ENCODE measurements at regions not wholly inside any gene's neighbourhood (a gene's known extent, or its start where the extent isn't known, plus 50 kb on each side); places are given as distances from the start of the nearest gene placed in this dataset.

DNA sequence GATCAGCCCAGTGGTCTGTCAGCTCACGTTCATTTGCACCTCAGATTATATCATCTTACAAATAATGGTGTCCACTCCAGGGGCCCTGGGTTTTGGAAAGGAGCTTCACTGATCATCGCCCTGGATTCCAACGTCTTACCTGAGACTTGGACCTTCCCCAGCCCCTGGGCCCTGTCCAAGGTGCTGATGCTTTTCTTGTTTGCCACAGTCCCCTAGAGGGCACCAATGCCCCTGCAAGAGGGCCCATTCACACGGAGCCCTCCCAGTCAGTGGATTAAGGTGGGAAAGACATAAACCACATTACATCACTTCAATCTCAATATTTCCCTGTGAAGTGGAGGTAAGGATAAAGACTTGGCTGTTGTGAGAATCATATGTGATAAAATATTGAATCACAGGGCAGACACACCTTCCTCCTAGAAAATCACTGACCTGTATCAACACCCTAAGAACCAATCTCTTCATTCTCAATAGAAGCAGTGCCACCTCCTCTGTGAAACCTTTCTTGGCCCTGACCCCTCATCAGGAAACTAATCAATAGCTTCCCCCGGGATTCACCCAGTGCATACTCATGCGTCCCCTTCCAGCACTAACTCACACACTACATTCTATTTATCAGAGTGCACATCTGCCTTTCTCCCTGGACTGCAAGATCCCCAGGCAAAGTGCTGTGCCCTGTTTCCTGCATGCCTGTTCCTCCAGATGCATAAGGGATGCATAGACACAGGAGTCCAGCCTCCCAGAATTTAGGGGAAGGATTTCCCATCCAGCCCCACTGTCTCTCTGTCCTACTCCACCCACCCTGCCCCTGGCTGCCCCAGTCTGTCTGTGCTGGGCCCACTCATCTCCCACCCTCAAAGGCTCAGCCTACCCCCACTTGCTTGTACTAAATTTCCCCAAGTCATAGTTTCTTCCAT lies 167.0 kb downstream of the BUD13 start (continued):
- TF ChIP-seq, protein P1, sequence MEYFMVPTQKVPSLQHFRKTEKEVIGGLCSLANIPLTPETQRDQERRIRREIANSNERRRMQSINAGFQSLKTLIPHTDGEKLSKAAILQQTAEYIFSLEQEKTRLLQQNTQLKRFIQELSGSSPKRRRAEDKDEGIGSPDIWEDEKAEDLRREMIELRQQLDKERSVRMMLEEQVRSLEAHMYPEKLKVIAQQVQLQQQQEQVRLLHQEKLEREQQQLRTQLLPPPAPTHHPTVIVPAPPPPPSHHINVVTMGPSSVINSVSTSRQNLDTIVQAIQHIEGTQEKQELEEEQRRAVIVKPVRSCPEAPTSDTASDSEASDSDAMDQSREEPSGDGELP (IDR thresholded peaks at IDR 0.05; ENCODE audit: borderline replicate concordance, low read depth): no peak
- TF ChIP-seq PTBP1 (IDR thresholded peaks at IDR 0.05; ENCODE audit: low read depth, low read length, poor library complexity, severe bottlenecking): no peak
- no peak for TF ChIP-seq CAMTA2 (CRISPR knock-in tag; IDR thresholded peaks at IDR 0.05; ENCODE audit: borderline replicate concordance)
- TF ChIP-seq, protein P2, sequence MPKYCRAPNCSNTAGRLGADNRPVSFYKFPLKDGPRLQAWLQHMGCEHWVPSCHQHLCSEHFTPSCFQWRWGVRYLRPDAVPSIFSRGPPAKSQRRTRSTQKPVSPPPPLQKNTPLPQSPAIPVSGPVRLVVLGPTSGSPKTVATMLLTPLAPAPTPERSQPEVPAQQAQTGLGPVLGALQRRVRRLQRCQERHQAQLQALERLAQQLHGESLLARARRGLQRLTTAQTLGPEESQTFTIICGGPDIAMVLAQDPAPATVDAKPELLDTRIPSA (CRISPR knock-in tag; IDR thresholded peaks at IDR 0.05; ENCODE audit: borderline replicate concordance): no peak
- TF ChIP-seq, protein P3, sequence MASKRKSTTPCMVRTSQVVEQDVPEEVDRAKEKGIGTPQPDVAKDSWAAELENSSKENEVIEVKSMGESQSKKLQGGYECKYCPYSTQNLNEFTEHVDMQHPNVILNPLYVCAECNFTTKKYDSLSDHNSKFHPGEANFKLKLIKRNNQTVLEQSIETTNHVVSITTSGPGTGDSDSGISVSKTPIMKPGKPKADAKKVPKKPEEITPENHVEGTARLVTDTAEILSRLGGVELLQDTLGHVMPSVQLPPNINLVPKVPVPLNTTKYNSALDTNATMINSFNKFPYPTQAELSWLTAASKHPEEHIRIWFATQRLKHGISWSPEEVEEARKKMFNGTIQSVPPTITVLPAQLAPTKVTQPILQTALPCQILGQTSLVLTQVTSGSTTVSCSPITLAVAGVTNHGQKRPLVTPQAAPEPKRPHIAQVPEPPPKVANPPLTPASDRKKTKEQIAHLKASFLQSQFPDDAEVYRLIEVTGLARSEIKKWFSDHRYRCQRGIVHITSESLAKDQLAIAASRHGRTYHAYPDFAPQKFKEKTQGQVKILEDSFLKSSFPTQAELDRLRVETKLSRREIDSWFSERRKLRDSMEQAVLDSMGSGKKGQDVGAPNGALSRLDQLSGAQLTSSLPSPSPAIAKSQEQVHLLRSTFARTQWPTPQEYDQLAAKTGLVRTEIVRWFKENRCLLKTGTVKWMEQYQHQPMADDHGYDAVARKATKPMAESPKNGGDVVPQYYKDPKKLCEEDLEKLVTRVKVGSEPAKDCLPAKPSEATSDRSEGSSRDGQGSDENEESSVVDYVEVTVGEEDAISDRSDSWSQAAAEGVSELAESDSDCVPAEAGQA (IDR thresholded peaks at IDR 0.05; ENCODE audit: low read depth): no peak
- TF ChIP-seq, protein P3 (CRISPR knock-in tag; IDR thresholded peaks at IDR 0.05; ENCODE audit: borderline replicate concordance): peak; percentile 91
- TF ChIP-seq, protein P4, sequence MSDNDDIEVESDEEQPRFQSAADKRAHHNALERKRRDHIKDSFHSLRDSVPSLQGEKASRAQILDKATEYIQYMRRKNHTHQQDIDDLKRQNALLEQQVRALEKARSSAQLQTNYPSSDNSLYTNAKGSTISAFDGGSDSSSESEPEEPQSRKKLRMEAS (IDR thresholded peaks at IDR 0.05): no peak
- TF ChIP-seq, protein P5, sequence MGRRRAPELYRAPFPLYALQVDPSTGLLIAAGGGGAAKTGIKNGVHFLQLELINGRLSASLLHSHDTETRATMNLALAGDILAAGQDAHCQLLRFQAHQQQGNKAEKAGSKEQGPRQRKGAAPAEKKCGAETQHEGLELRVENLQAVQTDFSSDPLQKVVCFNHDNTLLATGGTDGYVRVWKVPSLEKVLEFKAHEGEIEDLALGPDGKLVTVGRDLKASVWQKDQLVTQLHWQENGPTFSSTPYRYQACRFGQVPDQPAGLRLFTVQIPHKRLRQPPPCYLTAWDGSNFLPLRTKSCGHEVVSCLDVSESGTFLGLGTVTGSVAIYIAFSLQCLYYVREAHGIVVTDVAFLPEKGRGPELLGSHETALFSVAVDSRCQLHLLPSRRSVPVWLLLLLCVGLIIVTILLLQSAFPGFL (CRISPR knock-in tag; IDR thresholded peaks at IDR 0.05): no peak
- TF ChIP-seq, protein P6, sequence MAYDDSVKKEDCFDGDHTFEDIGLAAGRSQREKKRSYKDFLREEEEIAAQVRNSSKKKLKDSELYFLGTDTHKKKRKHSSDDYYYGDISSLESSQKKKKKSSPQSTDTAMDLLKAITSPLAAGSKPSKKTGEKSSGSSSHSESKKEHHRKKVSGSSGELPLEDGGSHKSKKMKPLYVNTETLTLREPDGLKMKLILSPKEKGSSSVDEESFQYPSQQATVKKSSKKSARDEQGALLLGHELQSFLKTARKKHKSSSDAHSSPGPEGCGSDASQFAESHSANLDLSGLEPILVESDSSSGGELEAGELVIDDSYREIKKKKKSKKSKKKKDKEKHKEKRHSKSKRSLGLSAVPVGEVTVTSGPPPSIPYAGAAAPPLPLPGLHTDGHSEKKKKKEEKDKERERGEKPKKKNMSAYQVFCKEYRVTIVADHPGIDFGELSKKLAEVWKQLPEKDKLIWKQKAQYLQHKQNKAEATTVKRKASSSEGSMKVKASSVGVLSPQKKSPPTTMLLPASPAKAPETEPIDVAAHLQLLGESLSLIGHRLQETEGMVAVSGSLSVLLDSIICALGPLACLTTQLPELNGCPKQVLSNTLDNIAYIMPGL (CRISPR knock-in tag; IDR thresholded peaks at IDR 0.05; ENCODE audit: borderline replicate concordance in 1 of 2, low read depth in 1 of 2): no peak
- TF ChIP-seq, protein P7, sequence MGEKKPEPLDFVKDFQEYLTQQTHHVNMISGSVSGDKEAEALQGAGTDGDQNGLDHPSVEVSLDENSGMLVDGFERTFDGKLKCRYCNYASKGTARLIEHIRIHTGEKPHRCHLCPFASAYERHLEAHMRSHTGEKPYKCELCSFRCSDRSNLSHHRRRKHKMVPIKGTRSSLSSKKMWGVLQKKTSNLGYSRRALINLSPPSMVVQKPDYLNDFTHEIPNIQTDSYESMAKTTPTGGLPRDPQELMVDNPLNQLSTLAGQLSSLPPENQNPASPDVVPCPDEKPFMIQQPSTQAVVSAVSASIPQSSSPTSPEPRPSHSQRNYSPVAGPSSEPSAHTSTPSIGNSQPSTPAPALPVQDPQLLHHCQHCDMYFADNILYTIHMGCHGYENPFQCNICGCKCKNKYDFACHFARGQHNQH (CRISPR knock-in tag; IDR thresholded peaks at IDR 0.05): peak; percentile 75; the same call in 1 of the 2 replicates
- TF ChIP-seq HOXA5 (CRISPR knock-in tag; IDR thresholded peaks at IDR 0.05): peak; percentile 90
- TF ChIP-seq ZMYM3 (CRISPR knock-in tag; IDR thresholded peaks at IDR 0.05): no peak
- peak; percentile 89 for TF ChIP-seq ZNF124 (CRISPR knock-in tag; IDR thresholded peaks at IDR 0.05)
- TF ChIP-seq HNRNPL (IDR thresholded peaks at IDR 0.05; ENCODE audit: low read depth, low read length): no peak

Data from HepG2 (cell line).